IPS-NIHi7 (cell line): ENCODE measurements at regions not wholly inside any gene's neighbourhood (a gene's known extent, or its start where the extent isn't known, plus 50 kb on each side); places are given as distances from the start of the nearest gene placed in this dataset.

Source experiments
- DNase-seq: peaks from one replicate; pipeline ENCODE4 v3.0.0; 2012; ENCODE audit warnings: mixed read lengths; ENCODE audit errors: extremely low spot score

DNA sequence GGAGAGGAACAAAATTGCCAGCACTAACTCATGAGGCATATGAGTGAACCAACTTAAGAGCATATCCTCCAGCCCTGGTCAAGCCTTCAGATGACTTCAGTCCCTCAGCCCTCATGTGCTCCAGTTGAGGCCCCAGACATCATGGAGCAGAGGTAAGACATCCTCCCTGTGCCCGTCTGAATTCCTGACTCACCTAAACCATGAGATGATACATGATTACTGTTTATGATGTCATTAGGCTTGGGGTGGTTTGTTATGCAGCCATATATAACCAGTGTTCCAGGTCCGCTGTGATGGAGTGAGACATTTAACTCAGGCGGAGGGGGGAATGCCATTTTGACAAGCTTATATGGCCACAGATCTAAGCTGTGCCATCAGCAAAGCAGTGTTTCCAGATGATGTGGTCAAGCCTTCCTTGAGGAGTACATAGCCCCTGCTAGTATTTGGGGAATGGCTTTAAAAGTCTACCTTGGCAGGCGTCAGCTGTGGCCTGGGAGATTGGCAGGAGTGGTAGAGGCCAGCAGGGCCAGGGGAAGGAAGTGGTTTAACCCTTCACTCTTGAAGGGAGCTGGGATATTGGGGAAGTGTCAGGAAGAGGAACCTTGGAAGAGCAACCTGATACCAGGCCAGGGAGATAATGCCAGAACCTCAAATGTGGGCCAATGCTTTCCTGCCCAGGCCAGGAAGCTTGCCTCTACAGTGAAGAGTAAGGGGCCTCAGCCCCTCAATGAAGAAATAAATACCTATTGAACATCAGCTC is 343.0 kb upstream of the PODXL start:
- no peak for DNase-seq

GRCh38 chr7:131898418-131898817 is 342.0 kb upstream of the PODXL start:
- DNase-seq: no peak

- no peak for DNase-seq
Observed at GRCh38 chr7:131897790-131898165, 341.4 kb upstream of the PODXL start.

DNA sequence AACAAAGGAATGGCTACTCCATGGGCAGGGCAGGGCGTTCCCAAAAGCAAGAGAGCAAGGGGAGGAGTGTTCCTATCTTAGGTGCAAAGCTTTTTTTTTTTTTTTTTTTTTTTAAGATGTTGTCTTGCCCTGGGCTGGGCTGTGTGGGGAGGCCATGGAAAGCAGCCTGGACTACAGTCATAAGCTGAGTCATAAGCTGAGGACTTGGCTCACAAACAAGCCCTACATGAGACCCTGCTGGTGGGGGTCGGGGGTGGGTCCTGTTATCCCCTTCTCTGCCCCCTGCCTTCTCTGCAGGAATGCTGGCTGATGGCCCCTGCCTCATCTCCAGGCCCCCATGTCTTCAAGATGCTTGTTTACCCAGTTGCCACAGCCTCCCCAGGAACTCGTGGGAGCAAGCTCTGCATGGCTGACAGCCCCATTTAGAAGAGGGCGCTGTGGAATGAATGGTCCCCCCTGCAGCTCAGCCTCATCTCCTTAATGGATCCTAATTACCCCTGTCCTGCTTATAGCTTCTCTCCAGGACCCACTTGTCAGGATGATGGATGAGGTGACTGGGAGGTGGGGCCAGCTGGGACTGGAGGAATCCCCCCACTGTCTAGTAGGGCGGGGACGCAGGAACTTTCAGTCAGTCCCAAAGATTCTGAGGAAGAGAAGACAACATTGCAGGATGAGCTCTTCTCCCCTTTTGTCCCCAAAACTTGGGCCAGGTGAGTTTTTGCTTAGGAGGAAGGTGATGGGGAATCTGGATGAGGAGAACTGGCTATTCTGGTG is 340.8 kb upstream of the PODXL start:
- peak; percentile 59 for DNase-seq

DNA sequence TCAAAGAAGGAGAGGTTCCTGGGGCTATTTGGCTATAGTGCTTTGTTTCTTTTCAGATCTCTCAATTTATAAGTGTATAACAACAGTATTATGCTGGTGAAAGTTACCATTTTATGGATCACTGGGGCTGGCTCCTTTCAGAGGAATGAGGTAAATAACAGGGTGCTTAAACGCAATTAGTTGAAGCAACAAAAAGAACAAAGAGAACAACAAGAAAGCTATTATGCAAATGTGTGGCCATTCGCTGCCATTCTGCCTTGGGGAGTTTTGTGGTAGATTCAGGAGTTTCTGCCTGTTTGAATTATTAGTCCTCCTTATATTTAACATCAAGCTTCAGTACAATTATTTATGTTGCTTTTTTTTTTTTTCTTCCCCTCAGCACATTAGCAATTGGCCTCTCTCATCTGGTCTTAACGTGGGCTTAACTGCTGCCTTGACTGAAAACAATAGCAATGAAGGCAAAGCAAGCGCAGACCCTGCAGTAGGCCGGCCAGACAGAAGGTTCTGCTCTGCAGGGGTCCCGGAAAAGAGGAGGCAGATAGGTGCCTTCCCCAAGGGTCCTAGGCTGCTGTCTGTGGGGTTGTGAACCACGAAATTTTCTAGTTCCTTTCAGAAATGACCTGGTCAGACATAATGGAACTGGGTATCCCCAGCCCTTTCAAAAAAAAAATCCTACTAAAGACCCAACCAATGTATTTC is 339.9 kb upstream of the PODXL start:
- peak; percentile 41 for DNase-seq

DNA sequence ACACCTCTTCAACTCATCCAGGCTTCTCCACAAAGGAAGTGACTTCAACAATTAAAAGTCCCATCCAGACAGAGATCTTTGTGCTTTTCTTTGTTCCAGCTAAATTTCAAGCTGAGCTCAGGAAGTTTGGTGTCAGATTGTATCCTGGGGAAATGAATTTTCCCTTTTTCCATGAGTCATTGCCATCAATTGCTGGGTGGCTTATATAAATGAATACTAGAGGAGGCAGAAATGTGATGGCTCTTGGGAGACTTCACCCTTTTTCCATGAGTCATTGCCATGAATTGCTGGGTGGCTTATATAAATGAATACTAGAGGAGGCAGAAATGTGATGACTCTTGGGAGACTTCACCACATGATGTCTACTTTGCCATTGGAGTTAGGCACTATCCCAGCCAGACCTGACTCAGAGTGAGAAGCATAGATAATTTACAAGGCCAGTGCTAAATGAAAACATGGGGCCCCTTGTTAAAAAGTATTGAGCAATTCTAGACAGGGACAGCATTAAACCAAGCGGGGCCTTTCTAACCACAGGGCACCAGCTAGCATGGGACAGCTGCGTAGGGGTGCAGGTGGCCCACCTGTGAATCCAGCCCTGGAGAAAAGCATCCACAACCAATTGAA is 339.2 kb upstream of the PODXL start:
- no peak for DNase-seq

DNA sequence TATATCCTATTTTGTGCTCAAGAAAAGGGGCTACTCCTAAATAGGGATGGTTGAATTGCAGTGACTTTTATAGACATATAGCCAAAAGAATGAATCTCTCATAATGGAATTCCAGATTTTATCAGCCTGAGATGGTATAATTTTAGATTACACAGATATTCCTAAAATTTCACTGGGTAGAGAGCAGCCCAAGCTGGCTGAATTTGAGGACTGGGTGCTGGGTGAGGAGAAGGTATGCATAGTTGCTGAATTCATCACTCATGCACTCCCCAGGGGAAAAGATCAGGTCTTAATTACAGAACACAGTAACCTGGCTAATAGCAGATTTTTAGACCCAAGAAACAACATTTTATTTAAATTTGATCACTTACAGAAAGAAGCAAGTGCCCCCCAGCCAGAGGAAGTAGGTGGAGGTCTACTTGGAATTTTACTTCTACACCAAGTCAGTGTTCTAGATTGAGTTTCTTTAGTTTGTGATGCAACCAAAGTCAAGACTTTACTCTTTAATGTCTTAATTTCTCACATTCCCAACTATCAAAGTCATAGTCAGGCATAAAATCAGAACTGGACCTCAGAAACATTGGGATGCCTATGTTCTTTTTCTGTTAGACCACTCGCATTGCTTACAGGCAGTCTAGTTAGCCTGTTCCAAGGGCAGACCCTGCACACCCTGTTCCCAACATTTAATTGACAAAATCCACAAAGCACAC is 337.4 kb upstream of the PODXL start:
- no peak for DNase-seq

DNA sequence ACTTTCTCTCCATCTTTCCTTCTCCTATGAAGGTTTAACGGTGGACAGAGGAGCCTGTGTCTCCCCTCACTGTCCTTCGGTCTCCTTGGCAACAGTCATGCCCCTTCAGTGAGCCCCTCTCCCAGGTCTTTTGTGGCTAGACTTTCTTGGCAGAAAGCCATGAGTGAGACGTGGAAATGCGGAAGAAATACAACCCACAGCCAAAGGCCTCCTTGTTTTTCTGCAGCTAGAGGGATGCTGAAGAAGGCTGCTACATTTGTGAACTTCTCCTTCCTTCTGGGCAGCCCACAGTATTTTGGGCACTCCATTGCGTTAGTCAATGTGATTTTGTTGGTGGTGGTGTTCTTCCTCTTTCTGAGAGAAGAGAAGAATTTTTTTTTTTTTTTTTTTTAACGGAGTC is 333.7 kb upstream of the PODXL start:
- no peak for DNase-seq

DNA sequence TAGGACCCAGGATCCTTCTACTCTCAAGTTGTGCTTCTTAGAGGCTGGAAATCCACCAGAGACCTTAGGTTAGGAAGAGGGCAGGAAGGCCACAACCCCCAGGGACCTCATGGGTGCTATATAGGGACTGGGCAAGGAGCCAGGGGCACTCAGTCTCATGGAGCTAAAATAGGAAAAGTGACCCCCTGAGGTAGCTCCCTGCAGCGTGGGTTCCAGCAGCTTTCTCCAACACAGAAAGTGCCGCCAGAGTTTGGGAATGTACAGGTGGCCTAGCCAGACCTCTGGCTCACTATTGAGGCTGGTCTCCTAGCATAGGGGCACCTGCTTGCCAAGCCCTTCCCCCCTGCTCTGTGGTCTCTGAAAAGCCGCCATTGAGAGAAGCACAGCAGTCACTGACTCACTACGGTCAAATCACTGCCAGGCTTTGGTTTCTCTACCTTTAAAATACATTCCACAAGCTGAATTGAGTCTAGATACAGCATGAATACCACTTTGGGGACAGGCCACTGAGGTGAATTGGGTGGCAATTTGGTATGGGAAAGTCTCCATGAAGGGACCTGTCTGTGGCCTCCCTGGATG is 333.2 kb upstream of the PODXL start:
- DNase-seq: no peak

- DNase-seq: no peak
Observed at GRCh38 chr7:131883769-131884168, 327.3 kb upstream of the PODXL start.

DNA sequence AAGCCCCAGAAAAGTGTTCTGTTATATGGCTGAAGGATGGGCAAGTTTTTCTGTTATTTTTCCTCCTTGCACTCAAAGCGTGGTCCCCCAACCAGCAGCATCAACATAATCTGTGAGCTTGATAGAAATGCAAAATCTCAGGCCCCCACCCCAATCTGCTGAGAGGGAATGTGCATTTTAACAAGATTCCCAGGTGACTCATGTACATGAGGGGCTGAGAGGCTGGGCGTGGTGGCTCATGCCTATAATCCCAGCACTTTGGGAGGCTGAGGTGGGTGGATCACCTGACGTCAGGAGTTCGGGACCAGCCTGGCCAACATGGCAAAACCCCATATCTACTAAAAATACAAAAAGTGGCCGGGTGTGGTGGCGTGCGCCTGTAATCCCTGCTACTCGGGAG is 326.8 kb upstream of the PODXL start:
- no peak for DNase-seq

DNA sequence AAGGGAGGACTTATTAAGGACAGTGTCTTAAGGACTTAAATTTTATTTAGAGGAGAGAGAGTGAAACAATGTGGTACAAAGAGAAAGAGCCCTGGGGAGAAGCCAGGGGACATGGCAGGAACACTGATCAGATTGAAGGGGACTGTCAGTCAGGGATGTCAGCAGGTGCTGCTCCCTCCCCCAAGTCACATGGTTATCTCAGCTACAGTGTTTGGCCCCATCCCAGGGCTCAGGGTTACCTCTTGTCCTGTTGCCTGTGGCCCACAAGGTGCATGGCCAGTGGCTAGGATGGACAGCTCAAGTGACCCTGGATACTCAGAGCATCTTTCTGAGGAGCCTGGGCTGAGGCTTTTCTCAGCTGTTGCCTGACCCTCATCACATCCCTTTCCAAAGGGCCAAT is 325.9 kb upstream of the PODXL start:
- DNase-seq: no peak

GRCh38 chr7:131880078-131880477 is 323.6 kb upstream of the PODXL start:
- no peak for DNase-seq

DNA sequence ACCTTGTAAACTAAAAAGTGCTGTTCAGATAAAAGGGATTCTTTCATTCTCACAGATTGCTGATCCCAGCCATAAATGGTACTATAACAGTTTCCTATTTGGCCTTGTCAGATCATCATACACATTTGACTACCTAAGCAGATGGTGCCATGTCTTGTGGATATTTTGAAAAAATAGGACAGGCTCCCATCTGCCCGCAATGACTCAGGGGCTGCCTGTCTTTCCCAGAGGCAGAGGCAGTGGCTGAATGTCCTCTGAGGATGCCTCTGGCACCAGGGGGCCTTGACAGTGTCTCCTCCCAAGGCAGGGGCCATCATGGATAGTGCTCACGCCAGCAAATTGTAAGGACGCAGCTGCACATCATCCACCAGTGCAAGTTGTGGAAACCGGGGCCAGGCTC is 323.0 kb upstream of the PODXL start:
- DNase-seq: no peak

DNA sequence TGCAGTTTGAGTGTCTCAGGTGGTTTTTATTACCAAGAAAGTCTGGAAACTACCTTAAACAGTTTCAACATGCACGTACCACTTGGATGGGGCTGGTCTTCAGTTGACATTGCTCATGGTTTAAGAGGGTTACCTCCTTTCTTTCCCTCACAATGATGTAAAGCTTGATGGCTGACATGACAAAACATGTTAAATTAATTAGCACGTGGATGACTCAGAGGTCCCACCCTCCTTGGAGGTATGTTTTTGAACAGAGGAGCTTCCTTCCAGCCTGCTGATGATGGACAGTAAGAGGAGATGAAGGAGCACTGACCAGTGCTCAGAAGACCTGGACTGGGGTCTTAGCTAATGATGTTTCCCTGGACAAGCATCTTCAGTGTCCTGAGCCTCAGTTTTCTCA is 322.3 kb upstream of the PODXL start:
- no peak for DNase-seq

- no peak for DNase-seq
Observed at GRCh38 chr7:131873581-131873980, 317.2 kb upstream of the PODXL start.

DNA sequence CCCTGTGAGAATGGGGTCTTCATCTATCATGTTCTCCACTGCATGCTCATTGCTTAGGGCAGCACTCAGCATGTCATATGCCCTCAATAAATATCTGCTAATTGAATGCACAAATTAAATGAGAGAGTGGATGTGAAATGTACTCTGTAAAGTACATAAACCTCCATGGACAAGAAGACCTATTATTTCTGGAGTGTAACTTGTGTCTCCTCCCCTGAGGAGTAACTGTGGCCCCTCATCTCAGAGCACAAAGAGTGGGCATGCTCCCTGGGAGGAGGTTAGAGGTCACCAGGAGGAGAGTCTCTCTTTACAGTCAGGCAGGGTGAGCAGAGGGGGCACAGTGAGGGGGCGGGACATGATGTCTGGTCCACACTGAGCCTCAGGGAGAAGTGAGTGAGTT is 313.6 kb upstream of the PODXL start:
- no peak for DNase-seq

DNA sequence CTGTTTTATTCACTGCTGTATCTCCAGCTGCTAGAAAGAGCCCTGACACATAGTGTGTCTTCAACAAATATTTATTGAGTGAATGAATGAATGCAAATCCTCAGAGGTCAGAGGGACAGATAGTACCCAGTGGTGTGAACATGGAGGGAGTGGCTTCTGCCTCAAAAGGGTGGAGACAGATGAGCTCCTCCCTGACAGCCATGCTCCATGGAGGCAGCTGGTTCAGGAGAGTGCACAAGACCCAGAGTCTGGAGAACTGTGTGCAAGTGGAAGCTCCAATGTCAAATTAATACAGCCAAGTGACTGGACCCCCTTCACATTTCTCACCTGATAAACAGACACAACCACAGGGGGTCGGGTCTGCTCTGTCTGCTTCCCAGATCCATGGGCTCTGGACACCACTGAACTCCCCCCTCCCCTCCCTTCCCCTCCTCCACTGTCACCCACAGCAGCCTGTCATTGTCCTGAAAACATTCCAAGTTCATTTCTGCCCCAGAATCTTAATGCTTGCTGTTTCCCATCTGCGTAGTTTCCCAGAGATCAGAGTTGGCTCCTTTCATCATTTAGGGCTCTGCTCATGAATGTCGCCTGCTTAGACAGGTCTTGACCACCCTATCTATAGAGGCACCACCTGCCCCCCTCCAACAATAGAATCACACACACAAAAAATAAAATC is 312.9 kb upstream of the PODXL start:
- no peak for DNase-seq

GRCh38 chr7:131867461-131867860 is 311.0 kb upstream of the PODXL start:
- no peak for DNase-seq

GRCh38 chr7:131865911-131866310 is 309.5 kb upstream of the PODXL start:
- DNase-seq: no peak
